GM23338 (cell line): ENCODE measurements at regions not wholly inside any gene's neighbourhood (a gene's known extent, or its start where the extent isn't known, plus 50 kb on each side); places are given as distances from the start of the nearest gene placed in this dataset.

Experiments used
- ATAC-seq: fragments of 200-7000 bp; cut with Tn5 transposase; 3 replicates; pipeline ENCODE4 v1.9.1; 2020
- DNase-seq: peaks from one replicate; pipeline ENCODE4 v3.0.0-alpha.2; 2015; ENCODE audit warnings: low spot score
- H2AFZ ChIP-seq: fragments of 200-600 bp; sonication (generic); 2 replicates; pipeline ENCODE4 v1.8.0; 2016; ENCODE audit warnings: antibody characterized with exemption, mild to moderate bottlenecking, moderate library complexity
- H3F3A ChIP-seq: fragments of 200-600 bp; sonication (generic); replicated peaks from 2 replicates; pipeline ENCODE4 v1.8.0; 2017; ENCODE audit warnings: antibody characterized with exemption, mixed run types, low read depth
- H3K27ac ChIP-seq: fragments of 200-600 bp; sonication (generic); 2 replicates; pipeline ENCODE4 v1.6.1; 2016; ENCODE audit warnings: low read depth
- H3K27me3 ChIP-seq: fragments of 200-600 bp; sonication (generic); 2 replicates; pipeline ENCODE4 v1.8.0; 2016; ENCODE audit warnings: mild to moderate bottlenecking, mixed run types, moderate library complexity; ENCODE audit not compliant: insufficient read depth
- H3K36me3 ChIP-seq: fragments of 200-600 bp; sonication (generic); 2 replicates; pipeline ENCODE4 v1.8.0; 2016; ENCODE audit warnings: mild to moderate bottlenecking; ENCODE audit not compliant: insufficient read depth
- H3K4me1 ChIP-seq: fragments of 200-600 bp; sonication (generic); 2 replicates; pipeline ENCODE4 v1.8.0; 2016; ENCODE audit warnings: mild to moderate bottlenecking, moderate library complexity; ENCODE audit not compliant: insufficient read depth
- H3K4me2 ChIP-seq: fragments of 200-600 bp; sonication (generic); 2 replicates; pipeline ENCODE4 v1.7.1; 2017; ENCODE audit warnings: mixed run types
- H3K4me3 ChIP-seq: fragments of 200-600 bp; sonication (generic); 2 replicates; pipeline ENCODE4 v1.6.1; 2016; ENCODE audit warnings: mixed run types
- H3K79me2 ChIP-seq: fragments of 200-600 bp; sonication (generic); replicated peaks from 2 replicates; pipeline ENCODE4 v1.8.0; 2017; ENCODE audit warnings: mild to moderate bottlenecking; ENCODE audit not compliant: insufficient read depth
- H3K9me2 ChIP-seq: fragments of 200-600 bp; sonication (generic); 2 replicates; pipeline ENCODE4 v1.8.0; 2017; ENCODE audit not compliant: insufficient read depth
- H4K20me1 ChIP-seq: fragments of 200-600 bp; sonication (generic); replicated peaks from 2 replicates; pipeline ENCODE4 v1.8.0; 2017; ENCODE audit warnings: mild to moderate bottlenecking; ENCODE audit not compliant: insufficient read depth
- H3K27ac Mint-ChIP-seq: 2 replicates; pipeline ENCODE4 v1.8.0; 2020; ENCODE audit warnings: inconsistent platforms, mild to moderate bottlenecking, moderate library complexity, mixed read lengths
- H3K27me3 Mint-ChIP-seq: 3 replicates; pipeline ENCODE4 v1.8.0; 2022; ENCODE audit warnings: low read depth, mild to moderate bottlenecking, moderate library complexity, mixed read lengths, inconsistent platforms; ENCODE audit not compliant: insufficient read depth, poor library complexity
- H3K36me3 Mint-ChIP-seq: 3 replicates; pipeline ENCODE4 v1.8.0; 2021; ENCODE audit warnings: low read depth, mild to moderate bottlenecking, inconsistent platforms, moderate library complexity, mixed read lengths
- H3K4me1 Mint-ChIP-seq: 3 replicates; pipeline ENCODE4 v1.8.0; 2020; ENCODE audit warnings: mild to moderate bottlenecking, inconsistent platforms, mixed read lengths
- H3K4me3 Mint-ChIP-seq: 3 replicates; pipeline ENCODE4 v1.8.0; 2021; ENCODE audit warnings: moderate library complexity, mild to moderate bottlenecking, inconsistent platforms, mixed read lengths
- H3K9me3 Mint-ChIP-seq: 3 replicates; pipeline ENCODE4 v1.8.0; 2020; ENCODE audit warnings: moderate library complexity, mild to moderate bottlenecking, inconsistent platforms, mixed read lengths
- CREB1 ChIP-seq: fragments of 250-450 bp; sonication (Bioruptor Pico); IDR thresholded peaks from 2 replicates; pipeline ENCODE4 v1.5.0; 2020; ENCODE audit warnings: low read depth, mild to moderate bottlenecking, moderate library complexity
- EZH2 ChIP-seq: fragments of 200-600 bp; sonication (generic); IDR thresholded peaks from one replicate; pipeline ENCODE4 v1.8.0; 2017; ENCODE audit warnings: antibody characterized with exemption, mild to moderate bottlenecking, low read depth; ENCODE audit not compliant: unreplicated experiment
- JUNB ChIP-seq: IDR thresholded peaks from one replicate; pipeline ENCODE4 v1.6.1; 2016; ENCODE audit warnings: antibody characterized with exemption; ENCODE audit not compliant: unreplicated experiment
- NANOG ChIP-seq: IDR thresholded peaks from 2 replicates; pipeline ENCODE4 v1.6.1; 2016; ENCODE audit warnings: antibody characterized with exemption, borderline replicate concordance
- POLR2AphosphoS5 ChIP-seq: IDR thresholded peaks from 2 replicates; pipeline ENCODE4 v1.6.1; 2016; ENCODE audit warnings: antibody characterized with exemption, low read depth
- ZNF114 ChIP-seq: fragments of 250-450 bp; sonication (Bioruptor Pico); IDR thresholded peaks from 2 replicates; pipeline ENCODE4 v1.5.0; 2020; ENCODE audit warnings: mild to moderate bottlenecking, moderate library complexity
- ZNF331 ChIP-seq: fragments of 250-450 bp; sonication (Bioruptor Pico); IDR thresholded peaks from 2 replicates; pipeline ENCODE4 v1.5.0; 2020; ENCODE audit warnings: low read depth, mild to moderate bottlenecking, moderate library complexity
- TF ChIP-seq, protein P1 (sequence below), 2 experiments: fragments of 200-600 bp in 1 of 2; sonication (generic) in 1 of 2; conservative IDR thresholded peaks; 2 replicates each; pipeline versions ENCODE4 v1.5.1 to v1.6.1; 2016 to 2017; ENCODE audit warnings: antibody characterized with exemption in 2 of 2, low read depth in 2 of 2, mild to moderate bottlenecking in 2 of 2, moderate library complexity in 1 of 2
- TF ChIP-seq, protein P2 (sequence below): fragments of 250-450 bp; sonication (Bioruptor Pico); IDR thresholded peaks from 2 replicates; pipeline ENCODE4 v1.5.0; 2020; ENCODE audit warnings: mild to moderate bottlenecking, moderate library complexity
- TF ChIP-seq, protein P3 (sequence below): IDR thresholded peaks from 2 replicates; pipeline ENCODE4 v1.6.1; 2016; ENCODE audit warnings: antibody characterized with exemption

DNA sequence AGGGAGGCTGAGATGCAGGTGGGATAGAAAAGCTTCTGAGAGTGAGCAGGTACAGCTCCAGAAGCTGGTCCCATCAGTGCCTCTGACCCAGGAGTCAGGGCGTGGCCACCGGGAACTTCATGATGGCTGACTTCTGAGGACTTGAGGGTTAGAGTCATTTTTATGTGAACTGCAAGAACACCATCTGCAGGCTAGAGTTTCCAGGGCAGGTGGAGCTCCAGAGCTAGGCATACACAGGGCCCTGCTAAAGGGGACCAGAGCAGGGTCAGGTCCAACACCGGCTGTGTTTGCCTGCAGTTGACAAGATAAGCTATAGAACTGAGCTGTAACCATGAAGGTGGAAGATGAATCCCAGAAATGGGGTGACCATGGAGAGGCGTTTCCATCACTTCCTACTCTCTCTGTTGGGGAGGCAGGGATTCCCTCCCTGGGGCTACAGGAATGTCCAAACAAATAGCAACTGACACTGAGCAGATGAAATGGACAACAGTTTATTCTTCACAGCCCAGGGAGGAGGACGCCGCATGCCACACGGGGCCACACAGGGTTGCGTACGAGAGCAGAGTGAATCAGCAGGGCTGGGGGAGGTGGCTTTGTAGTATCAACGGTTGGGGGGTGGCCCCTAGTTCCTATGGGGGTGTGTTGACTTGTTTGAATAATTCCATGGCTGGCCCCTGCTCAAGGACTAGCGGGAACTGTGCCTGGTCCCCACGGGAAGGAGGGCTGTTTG is 77.6 kb upstream of the ZNF516 start:
- Histone ChIP-seq H3K4me2 (no peak overlapping the region), H2AFZ (no peak overlapping the region), H3K27ac (no peak overlapping the region), H3K36me3 (no peaks in the 10 kb centered on the region), H3F3A (no peaks in the 10 kb centered on the region), H3K79me2 (no peaks in the 10 kb centered on the region), H3K4me1 (no peaks in the 10 kb centered on the region), H3K4me3 (no peak overlapping the region), H3K27me3 (peaks cover under 1% of the 10 kb centered on the region; the same call in 1 of the 2 replicates), H3K9me2 (no peaks in the 10 kb centered on the region), H4K20me1 (no peaks in the 10 kb centered on the region)
- H3K36me3 Mint-ChIP-seq, result no peaks in the 10 kb centered on the region
- no peak overlapping the region for H3K27ac Mint-ChIP-seq
- ATAC-seq (no peak), DNase-seq (no peak)
- no peak for TF ChIP-seq ZNF331
- TF ChIP-seq, protein P1, sequence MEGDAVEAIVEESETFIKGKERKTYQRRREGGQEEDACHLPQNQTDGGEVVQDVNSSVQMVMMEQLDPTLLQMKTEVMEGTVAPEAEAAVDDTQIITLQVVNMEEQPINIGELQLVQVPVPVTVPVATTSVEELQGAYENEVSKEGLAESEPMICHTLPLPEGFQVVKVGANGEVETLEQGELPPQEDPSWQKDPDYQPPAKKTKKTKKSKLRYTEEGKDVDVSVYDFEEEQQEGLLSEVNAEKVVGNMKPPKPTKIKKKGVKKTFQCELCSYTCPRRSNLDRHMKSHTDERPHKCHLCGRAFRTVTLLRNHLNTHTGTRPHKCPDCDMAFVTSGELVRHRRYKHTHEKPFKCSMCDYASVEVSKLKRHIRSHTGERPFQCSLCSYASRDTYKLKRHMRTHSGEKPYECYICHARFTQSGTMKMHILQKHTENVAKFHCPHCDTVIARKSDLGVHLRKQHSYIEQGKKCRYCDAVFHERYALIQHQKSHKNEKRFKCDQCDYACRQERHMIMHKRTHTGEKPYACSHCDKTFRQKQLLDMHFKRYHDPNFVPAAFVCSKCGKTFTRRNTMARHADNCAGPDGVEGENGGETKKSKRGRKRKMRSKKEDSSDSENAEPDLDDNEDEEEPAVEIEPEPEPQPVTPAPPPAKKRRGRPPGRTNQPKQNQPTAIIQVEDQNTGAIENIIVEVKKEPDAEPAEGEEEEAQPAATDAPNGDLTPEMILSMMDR (conservative IDR thresholded peaks at IDR 0.05; ENCODE audit: low read depth in 2 of 2), result 0 out of 4 replicates have a peak, but pooled peaks of 1 of the 2 experiments have one; percentile 18
- H3K9me3 Mint-ChIP-seq, result 0 out of 3 replicates have a peak, but pooled peaks cover 7% of the 10 kb centered on the region
- no peak overlapping the region for H3K4me3 Mint-ChIP-seq
- peaks cover 5% of the 10 kb centered on the region for H3K4me1 Mint-ChIP-seq
- H3K27me3 Mint-ChIP-seq, result peaks cover 7% of the 10 kb centered on the region

DNA sequence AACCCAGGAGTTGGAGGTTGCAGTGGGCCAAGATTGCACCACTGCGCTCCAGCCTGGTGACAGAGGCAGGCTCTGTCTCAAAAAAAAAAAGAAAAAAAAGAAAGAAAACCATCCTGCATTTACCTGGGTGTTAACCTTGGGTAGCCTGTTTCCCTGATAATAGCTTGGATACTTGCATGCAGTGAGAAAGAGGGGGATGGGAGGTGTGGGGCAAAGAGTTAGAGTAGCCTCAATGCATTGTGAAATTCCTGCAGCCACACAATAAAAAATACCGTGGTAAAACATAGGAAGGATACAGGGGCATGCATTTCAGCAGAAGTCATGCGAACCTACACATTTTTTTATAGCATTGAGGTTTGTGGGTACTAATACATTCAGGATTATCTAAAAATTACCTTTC is 76.6 kb upstream of the ZNF516 start:
- Mint-ChIP-seq H3K9me3 (0 out of 3 replicates have a peak, but pooled peaks cover 7% of the 10 kb centered on the region), H3K27me3 (peaks cover 14% of the 10 kb centered on the region), H3K4me1 (peaks cover 5% of the 10 kb centered on the region), H3K36me3 (no peaks in the 10 kb centered on the region), H3K27ac (no peak overlapping the region), H3K4me3 (no peak overlapping the region)
- Histone ChIP-seq H3F3A (no peaks in the 10 kb centered on the region), H3K9me2 (no peaks in the 10 kb centered on the region), H3K36me3 (no peaks in the 10 kb centered on the region), H3K79me2 (no peaks in the 10 kb centered on the region), H3K4me2 (no peak overlapping the region), H3K4me3 (no peak overlapping the region), H3K27ac (no peak overlapping the region), H2AFZ (no peak overlapping the region), H3K4me1 (no peaks in the 10 kb centered on the region), H4K20me1 (no peaks in the 10 kb centered on the region), H3K27me3 (no peaks in the 10 kb centered on the region)
- no peak for DNase-seq
- ATAC-seq, result peak; percentile 63
- no peak for TF ChIP-seq NANOG
- TF ChIP-seq CREB1 (CRISPR knock-in tag), result no peak
- TF ChIP-seq, protein P2, sequence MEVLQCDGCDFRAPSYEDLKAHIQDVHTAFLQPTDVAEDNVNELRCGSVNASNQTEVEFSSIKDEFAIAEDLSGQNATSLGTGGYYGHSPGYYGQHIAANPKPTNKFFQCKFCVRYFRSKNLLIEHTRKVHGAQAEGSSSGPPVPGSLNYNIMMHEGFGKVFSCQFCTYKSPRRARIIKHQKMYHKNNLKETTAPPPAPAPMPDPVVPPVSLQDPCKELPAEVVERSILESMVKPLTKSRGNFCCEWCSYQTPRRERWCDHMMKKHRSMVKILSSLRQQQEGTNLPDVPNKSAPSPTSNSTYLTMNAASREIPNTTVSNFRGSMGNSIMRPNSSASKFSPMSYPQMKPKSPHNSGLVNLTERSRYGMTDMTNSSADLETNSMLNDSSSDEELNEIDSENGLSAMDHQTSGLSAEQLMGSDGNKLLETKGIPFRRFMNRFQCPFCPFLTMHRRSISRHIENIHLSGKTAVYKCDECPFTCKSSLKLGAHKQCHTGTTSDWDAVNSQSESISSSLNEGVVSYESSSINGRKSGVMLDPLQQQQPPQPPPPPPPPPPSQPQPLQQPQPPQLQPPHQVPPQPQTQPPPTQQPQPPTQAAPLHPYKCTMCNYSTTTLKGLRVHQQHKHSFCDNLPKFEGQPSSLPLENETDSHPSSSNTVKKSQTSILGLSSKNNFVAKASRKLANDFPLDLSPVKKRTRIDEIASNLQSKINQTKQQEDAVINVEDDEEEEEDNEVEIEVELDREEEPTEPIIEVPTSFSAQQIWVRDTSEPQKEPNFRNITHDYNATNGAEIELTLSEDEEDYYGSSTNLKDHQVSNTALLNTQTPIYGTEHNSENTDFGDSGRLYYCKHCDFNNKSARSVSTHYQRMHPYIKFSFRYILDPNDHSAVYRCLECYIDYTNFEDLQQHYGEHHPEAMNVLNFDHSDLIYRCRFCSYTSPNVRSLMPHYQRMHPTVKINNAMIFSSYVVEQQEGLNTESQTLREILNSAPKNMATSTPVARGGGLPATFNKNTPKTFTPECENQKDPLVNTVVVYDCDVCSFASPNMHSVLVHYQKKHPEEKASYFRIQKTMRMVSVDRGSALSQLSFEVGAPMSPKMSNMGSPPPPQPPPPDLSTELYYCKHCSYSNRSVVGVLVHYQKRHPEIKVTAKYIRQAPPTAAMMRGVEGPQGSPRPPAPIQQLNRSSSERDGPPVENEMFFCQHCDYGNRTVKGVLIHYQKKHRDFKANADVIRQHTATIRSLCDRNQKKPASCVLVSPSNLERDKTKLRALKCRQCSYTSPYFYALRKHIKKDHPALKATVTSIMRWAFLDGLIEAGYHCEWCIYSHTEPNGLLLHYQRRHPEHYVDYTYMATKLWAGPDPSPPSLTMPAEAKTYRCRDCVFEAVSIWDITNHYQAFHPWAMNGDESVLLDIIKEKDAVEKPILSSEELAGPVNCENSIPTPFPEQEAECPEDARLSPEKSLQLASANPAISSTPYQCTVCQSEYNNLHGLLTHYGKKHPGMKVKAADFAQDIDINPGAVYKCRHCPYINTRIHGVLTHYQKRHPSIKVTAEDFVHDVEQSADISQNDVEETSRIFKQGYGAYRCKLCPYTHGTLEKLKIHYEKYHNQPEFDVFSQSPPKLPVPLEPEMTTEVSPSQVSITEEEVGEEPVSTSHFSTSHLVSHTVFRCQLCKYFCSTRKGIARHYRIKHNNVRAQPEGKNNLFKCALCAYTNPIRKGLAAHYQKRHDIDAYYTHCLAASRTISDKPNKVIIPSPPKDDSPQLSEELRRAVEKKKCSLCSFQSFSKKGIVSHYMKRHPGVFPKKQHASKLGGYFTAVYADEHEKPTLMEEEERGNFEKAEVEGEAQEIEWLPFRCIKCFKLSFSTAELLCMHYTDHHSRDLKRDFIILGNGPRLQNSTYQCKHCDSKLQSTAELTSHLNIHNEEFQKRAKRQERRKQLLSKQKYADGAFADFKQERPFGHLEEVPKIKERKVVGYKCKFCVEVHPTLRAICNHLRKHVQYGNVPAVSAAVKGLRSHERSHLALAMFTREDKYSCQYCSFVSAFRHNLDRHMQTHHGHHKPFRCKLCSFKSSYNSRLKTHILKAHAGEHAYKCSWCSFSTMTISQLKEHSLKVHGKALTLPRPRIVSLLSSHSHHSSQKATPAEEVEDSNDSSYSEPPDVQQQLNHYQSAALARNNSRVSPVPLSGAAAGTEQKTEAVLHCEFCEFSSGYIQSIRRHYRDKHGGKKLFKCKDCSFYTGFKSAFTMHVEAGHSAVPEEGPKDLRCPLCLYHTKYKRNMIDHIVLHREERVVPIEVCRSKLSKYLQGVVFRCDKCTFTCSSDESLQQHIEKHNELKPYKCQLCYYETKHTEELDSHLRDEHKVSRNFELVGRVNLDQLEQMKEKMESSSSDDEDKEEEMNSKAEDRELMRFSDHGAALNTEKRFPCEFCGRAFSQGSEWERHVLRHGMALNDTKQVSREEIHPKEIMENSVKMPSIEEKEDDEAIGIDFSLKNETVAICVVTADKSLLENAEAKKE (CRISPR knock-in tag), result no peak
- no peak for TF ChIP-seq EZH2
- TF ChIP-seq POLR2AphosphoS5, result no peak
- TF ChIP-seq ZNF114 (CRISPR knock-in tag), result no peak
- TF ChIP-seq ZNF331, result no peak
- TF ChIP-seq, protein P3, sequence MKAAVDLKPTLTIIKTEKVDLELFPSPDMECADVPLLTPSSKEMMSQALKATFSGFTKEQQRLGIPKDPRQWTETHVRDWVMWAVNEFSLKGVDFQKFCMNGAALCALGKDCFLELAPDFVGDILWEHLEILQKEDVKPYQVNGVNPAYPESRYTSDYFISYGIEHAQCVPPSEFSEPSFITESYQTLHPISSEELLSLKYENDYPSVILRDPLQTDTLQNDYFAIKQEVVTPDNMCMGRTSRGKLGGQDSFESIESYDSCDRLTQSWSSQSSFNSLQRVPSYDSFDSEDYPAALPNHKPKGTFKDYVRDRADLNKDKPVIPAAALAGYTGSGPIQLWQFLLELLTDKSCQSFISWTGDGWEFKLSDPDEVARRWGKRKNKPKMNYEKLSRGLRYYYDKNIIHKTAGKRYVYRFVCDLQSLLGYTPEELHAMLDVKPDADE, result no peak
- TF ChIP-seq, protein P1 (conservative IDR thresholded peaks at IDR 0.05; ENCODE audit: low read depth in 2 of 2), result no peak
- TF ChIP-seq JUNB, result no peak
